ENCODE measurements at regions not wholly inside any gene's neighbourhood (a gene's known extent, or its start where the extent isn't known, plus 50 kb on each side); places are given as distances from the start of the nearest gene placed in this dataset.

DNA sequence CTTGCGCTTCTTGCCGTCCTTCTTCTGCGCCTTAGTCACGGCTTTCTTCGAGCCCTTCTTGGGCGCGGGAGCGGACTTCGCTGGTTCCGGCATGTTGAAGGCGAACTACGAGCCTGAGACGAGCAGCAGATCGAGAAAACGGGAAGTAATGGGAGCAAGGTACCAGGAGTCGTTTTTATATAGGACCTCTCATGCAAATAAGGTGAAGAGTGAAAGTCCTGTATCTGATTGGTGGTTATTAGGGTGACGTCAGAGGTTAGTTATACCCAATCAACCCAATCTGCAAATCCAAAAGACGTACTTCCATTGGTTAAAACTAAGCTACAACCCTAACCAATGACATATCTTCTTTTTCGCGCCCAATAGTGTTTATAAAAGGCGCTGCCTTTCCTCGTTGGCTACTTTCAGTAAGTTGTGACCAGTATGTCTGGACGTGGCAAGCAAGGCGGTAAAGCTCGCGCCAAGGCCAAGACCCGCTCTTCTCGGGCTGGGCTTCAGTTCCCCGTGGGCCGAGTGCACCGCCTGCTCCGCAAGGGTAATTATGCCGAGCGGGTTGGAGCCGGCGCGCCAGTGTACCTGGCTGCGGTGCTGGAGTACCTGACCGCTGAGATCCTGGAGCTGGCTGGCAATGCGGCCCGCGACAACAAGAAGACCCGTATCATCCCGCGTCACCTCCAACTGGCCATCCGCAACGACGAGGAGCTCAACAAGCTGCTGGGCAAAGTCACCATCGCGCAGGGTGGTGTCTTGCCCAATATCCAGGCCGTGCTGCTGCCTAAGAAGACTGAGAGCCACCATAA is 100.6 kb upstream of the PRSS16 start (continued):
- TF ChIP-seq NFXL1 (IDR thresholded peaks at IDR 0.05; ENCODE audit: borderline replicate concordance) (peak; percentile 98), SRF (IDR thresholded peaks at IDR 0.05; ENCODE audit: low read depth in 2 of 2, low read length in 2 of 2) (peak; percentile 78 to 89), TCF3 (IDR thresholded peaks at IDR 0.05; ENCODE audit: borderline replicate concordance, insufficient read depth, low read depth, low read length) (peak; percentile 96), ZNF622 (IDR thresholded peaks at IDR 0.05) (no peak), GATAD2B (conservative IDR thresholded peaks at IDR 0.05; ENCODE audit: low read depth) (peak; percentile 75), IKZF2 (IDR thresholded peaks at IDR 0.05) (peak in 1 of 2 experiments; percentile 23; a peak in 2 of 4 replicates), SREBF1 (IDR thresholded peaks at IDR 0.05; ENCODE audit: low read length) (no peak), BRCA1 (IDR thresholded peaks at IDR 0.05; ENCODE audit: low read depth, low read length) (peak; percentile 28; the same call in 1 of the 2 replicates), SPI1 (IDR thresholded peaks at IDR 0.05; ENCODE audit: borderline replicate concordance, insufficient read depth, low read depth, low read length) (peak; percentile 50; the same call in 1 of the 2 replicates), RFX5 (IDR thresholded peaks at IDR 0.05; ENCODE audit: low read depth, low read length) (no peak), DPF2 (IDR thresholded peaks at IDR 0.05) (peak; percentile 49; the same call in 1 of the 2 replicates)
- TF ChIP-seq, protein P1, sequence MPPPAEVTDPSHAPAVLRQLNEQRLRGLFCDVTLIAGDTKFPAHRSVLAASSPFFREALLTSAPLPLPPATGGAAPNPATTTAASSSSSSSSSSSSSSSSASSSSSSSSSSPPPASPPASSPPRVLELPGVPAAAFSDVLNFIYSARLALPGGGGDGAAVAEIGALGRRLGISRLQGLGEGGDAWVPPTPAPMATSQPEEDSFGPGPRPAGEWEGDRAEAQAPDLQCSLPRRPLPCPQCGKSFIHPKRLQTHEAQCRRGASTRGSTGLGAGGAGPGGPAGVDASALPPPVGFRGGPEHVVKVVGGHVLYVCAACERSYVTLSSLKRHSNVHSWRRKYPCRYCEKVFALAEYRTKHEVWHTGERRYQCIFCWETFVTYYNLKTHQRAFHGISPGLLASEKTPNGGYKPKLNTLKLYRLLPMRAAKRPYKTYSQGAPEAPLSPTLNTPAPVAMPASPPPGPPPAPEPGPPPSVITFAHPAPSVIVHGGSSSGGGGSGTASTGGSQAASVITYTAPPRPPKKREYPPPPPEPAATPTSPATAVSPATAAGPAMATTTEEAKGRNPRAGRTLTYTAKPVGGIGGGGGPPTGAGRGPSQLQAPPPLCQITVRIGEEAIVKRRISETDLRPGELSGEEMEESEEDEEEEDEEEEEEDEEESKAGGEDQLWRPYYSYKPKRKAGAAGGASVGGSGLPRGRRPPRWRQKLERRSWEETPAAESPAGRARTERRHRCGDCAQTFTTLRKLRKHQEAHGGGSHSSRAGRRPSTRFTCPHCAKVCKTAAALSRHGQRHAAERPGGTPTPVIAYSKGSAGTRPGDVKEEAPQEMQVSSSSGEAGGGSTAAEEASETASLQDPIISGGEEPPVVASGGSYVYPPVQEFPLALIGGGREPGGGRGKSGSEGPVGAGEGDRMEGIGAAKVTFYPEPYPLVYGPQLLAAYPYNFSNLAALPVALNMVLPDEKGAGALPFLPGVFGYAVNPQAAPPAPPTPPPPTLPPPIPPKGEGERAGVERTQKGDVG (CRISPR knock-in tag; IDR thresholded peaks at IDR 0.05) = peak; percentile 22; the same call in 1 of the 2 replicates
- TF ChIP-seq, protein P2, sequence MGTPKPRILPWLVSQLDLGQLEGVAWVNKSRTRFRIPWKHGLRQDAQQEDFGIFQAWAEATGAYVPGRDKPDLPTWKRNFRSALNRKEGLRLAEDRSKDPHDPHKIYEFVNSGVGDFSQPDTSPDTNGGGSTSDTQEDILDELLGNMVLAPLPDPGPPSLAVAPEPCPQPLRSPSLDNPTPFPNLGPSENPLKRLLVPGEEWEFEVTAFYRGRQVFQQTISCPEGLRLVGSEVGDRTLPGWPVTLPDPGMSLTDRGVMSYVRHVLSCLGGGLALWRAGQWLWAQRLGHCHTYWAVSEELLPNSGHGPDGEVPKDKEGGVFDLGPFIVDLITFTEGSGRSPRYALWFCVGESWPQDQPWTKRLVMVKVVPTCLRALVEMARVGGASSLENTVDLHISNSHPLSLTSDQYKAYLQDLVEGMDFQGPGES (IDR thresholded peaks at IDR 0.05) = peak; percentile 96
- TF ChIP-seq, protein P3, sequence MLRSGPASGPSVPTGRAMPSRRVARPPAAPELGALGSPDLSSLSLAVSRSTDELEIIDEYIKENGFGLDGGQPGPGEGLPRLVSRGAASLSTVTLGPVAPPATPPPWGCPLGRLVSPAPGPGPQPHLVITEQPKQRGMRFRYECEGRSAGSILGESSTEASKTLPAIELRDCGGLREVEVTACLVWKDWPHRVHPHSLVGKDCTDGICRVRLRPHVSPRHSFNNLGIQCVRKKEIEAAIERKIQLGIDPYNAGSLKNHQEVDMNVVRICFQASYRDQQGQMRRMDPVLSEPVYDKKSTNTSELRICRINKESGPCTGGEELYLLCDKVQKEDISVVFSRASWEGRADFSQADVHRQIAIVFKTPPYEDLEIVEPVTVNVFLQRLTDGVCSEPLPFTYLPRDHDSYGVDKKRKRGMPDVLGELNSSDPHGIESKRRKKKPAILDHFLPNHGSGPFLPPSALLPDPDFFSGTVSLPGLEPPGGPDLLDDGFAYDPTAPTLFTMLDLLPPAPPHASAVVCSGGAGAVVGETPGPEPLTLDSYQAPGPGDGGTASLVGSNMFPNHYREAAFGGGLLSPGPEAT (IDR thresholded peaks at IDR 0.05; ENCODE audit: low read depth) = no peak
- TF ChIP-seq, protein P4, sequence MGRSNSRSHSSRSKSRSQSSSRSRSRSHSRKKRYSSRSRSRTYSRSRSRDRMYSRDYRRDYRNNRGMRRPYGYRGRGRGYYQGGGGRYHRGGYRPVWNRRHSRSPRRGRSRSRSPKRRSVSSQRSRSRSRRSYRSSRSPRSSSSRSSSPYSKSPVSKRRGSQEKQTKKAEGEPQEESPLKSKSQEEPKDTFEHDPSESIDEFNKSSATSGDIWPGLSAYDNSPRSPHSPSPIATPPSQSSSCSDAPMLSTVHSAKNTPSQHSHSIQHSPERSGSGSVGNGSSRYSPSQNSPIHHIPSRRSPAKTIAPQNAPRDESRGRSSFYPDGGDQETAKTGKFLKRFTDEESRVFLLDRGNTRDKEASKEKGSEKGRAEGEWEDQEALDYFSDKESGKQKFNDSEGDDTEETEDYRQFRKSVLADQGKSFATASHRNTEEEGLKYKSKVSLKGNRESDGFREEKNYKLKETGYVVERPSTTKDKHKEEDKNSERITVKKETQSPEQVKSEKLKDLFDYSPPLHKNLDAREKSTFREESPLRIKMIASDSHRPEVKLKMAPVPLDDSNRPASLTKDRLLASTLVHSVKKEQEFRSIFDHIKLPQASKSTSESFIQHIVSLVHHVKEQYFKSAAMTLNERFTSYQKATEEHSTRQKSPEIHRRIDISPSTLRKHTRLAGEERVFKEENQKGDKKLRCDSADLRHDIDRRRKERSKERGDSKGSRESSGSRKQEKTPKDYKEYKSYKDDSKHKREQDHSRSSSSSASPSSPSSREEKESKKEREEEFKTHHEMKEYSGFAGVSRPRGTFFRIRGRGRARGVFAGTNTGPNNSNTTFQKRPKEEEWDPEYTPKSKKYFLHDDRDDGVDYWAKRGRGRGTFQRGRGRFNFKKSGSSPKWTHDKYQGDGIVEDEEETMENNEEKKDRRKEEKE (IDR thresholded peaks at IDR 0.05) = no peak
- TF ChIP-seq, protein P5, sequence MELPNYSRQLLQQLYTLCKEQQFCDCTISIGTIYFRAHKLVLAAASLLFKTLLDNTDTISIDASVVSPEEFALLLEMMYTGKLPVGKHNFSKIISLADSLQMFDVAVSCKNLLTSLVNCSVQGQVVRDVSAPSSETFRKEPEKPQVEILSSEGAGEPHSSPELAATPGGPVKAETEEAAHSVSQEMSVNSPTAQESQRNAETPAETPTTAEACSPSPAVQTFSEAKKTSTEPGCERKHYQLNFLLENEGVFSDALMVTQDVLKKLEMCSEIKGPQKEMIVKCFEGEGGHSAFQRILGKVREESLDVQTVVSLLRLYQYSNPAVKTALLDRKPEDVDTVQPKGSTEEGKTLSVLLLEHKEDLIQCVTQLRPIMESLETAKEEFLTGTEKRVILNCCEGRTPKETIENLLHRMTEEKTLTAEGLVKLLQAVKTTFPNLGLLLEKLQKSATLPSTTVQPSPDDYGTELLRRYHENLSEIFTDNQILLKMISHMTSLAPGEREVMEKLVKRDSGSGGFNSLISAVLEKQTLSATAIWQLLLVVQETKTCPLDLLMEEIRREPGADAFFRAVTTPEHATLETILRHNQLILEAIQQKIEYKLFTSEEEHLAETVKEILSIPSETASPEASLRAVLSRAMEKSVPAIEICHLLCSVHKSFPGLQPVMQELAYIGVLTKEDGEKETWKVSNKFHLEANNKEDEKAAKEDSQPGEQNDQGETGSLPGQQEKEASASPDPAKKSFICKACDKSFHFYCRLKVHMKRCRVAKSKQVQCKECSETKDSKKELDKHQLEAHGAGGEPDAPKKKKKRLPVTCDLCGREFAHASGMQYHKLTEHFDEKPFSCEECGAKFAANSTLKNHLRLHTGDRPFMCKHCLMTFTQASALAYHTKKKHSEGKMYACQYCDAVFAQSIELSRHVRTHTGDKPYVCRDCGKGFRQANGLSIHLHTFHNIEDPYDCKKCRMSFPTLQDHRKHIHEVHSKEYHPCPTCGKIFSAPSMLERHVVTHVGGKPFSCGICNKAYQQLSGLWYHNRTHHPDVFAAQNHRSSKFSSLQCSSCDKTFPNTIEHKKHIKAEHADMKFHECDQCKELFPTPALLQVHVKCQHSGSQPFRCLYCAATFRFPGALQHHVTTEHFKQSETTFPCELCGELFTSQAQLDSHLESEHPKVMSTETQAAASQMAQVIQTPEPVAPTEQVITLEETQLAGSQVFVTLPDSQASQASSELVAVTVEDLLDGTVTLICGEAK (IDR thresholded peaks at IDR 0.05; ENCODE audit: borderline replicate concordance) = peak; percentile 72; the same call in 1 of the 2 replicates
